Muscle layer of duodenum (tissue), 2 donors: ENCODE measurements at regions not wholly inside any gene's neighbourhood (a gene's known extent, or its start where the extent isn't known, plus 50 kb on each side); places are given as distances from the start of the nearest gene placed in this dataset.
"Not testable (repeated sequence)": the region's sequence is repeated elsewhere in the genome, so short reads cannot be mapped to it uniquely, and the experiment has no call there.

ENCODE experiments used
- H3K27ac ChIP-seq: one replicate; pipeline ENCODE4 v1.7.0; 2013; ENCODE audit warnings: mild to moderate bottlenecking, low read length
- H3K27me3 ChIP-seq: one replicate; pipeline ENCODE4 v1.7.0; 2013; ENCODE audit warnings: low read depth, mild to moderate bottlenecking, control low read depth, low read length
- H3K36me3 ChIP-seq, 2 donors: one replicate each; pipeline ENCODE4 v1.7.0; 2013; ENCODE audit warnings: low read length in 2 of 2, control low read depth in 1 of 2, mild to moderate bottlenecking in 1 of 2; ENCODE audit not compliant: insufficient read depth in 2 of 2, control insufficient read depth in 1 of 2
- H3K4me1 ChIP-seq, 2 donors: one replicate each; pipeline ENCODE4 v1.7.0; 2013; ENCODE audit warnings: low read length in 2 of 2, mild to moderate bottlenecking in 2 of 2, control low read depth in 1 of 2, moderate library complexity in 1 of 2; ENCODE audit not compliant: insufficient read depth in 2 of 2, control insufficient read depth in 1 of 2
- H3K4me3 ChIP-seq, 2 donors: one replicate each; pipeline ENCODE4 v1.7.0; 2013; ENCODE audit warnings: low read length in 2 of 2, low read depth in 1 of 2, mild to moderate bottlenecking in 1 of 2
- H3K9me3 ChIP-seq, 2 donors: one replicate each; pipeline ENCODE4 v1.7.0; 2013; ENCODE audit warnings: low read length in 2 of 2, control low read depth in 1 of 2, mild to moderate bottlenecking in 1 of 2; ENCODE audit not compliant: control insufficient read depth in 1 of 2
- donor health status: healthy.

DNA sequence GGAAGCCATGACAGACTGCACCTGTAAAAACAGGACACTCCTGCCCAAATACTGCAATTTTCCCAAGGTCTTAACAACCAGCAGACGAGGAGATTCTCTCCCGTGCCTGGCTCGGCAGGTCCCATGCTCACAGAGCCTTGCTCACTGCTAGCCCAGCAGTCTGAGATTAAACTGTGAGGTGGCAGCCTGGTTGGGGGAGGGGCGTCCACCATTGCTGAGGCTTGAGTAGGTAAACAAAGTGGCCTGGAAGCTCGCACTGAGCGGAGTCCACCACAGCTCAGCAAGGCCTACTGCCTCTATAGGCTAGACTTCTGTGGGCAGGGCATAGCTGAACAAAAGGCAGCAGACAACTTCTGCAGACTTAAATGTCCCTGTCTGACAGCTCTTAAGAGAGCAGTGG lies 80.3 kb downstream of the ANXA5 start:
- H3K4me1 ChIP-seq, H3K36me3 ChIP-seq, H3K9me3 ChIP-seq, H3K4me3 ChIP-seq, H3K27ac ChIP-seq, H3K27me3 ChIP-seq: not testable (repeated sequence)

DNA sequence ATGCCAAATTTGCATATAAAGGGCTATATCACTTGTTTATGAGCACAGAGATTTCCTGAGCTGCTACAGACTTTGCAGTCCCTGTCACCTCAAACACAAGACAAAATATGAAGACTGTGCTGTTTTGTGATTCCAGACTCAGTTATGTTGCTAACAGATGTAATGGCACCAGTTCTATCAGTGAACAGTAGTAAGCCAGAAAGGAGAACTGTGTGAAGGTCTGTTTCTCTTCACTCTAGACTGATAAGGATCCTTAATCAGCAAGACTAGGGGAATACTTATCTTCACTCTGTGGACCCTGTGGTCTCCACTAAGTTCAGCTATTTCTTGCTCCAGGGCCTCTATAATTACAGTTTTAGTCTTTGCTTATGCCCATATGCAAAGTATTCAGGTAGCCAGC lies 82.7 kb downstream of the ANXA5 start:
- Histone ChIP-seq H3K36me3 (no peaks in the 10 kb centered on the region), H3K27ac (no peak overlapping the region)

DNA sequence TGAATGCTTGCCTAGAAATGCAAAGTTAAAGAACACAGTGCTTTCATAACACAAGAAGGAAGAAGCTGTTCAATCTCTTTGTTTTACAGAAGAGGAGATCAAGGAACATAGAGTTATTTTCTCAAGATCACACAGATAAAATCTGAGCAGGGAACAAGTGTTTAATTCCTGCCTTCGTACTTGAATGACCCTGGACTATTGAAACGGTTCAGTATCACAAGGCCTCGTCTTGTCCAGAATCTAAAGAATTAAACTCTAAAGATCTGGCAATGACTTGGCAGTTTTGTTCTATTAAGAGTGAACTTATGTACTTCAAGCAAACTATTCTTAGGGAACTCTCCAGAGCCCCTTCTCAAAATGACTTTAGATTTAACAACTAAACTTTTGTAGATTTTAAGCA lies 97.7 kb downstream of the ANXA5 start:
- H3K4me1 ChIP-seq = no peaks in the 10 kb centered on the region
- H3K9me3 ChIP-seq = no peaks in the 10 kb centered on the region
- H3K27me3 ChIP-seq = no peaks in the 10 kb centered on the region
- no peak overlapping the region for H3K27ac ChIP-seq
- H3K4me3 ChIP-seq = no peak overlapping the region
- H3K36me3 ChIP-seq = no peaks in the 10 kb centered on the region

More for the DNA sequence above, 82.7 kb downstream of the ANXA5 start:
- Histone ChIP-seq H3K4me1 (no peaks in the 10 kb centered on the region), H3K4me3 (no peak overlapping the region), H3K27me3 (no peaks in the 10 kb centered on the region), H3K9me3 (no peaks in the 10 kb centered on the region)

DNA sequence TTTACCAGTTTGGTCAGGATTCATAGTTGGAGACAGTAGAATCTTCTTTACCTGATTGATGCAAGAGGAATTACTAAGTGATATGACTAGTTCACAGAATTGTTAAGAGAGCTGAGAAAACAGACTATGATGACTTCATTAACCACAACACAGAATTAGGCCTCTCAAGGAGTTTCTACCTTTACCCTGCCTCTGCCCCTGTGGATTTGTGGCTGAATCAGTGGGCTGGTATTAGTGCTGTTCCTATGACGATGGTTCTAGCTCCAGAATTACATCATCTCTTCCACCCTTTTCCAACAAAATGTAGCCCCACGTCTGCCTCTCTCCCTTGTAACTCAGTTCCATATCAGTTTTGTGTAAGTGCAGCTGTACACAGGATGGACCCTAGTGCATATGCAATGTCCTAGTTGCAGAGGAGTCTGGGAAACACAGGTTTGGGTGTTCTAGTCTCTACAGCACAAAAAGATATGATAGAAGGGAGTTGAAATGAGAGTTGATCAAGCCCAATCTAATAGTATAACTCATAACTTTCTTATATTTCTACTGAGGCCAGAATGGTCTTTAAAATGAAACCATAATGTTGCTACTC lies 99.3 kb downstream of the ANXA5 start:
- H3K9me3 ChIP-seq = no peaks in the 10 kb centered on the region
- H3K27ac ChIP-seq = no peak overlapping the region
- no peaks in the 10 kb centered on the region for H3K27me3 ChIP-seq
- H3K36me3 ChIP-seq = no peaks in the 10 kb centered on the region
- H3K4me1 ChIP-seq = no peaks in the 10 kb centered on the region
- H3K4me3 ChIP-seq = no peak overlapping the region

DNA sequence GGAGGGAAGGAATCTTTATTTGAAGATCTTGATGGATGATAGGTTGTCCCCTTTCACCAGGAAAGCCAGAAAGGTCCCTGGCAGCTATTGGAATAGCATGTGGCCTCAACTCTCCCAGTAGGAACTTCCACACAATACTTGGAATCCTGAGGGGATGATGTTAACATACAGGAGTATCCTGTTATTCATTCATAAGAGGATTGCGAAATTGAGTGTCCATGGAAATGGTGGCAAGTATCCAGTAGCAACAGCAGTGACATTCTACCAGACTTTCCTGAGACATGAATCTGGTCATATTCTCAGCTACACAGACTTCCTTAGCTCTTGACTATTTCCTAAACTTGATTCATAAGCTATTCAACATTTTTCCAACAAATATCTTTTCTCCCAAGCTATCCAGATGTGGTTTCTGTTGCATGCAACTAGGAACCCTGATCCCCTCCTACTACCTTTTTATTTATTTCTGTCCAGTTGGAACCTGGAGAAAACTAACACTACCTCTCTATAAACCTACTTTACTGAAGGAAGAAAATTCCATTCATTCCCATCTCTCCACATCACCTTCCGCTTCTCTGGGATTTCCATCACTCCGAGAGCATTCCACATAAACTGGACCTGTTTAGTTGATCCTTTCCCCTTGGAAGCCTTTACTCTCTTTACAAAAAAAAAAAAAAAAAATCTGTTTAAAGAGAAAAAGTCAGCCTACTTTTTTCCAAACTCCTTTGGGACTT lies 101.8 kb downstream of the ANXA5 start:
- Histone ChIP-seq H3K27ac (no peak overlapping the region), H3K4me1 (no peaks in the 10 kb centered on the region), H3K9me3 (no peaks in the 10 kb centered on the region), H3K27me3 (no peaks in the 10 kb centered on the region), H3K36me3 (no peaks in the 10 kb centered on the region), H3K4me3 (no peak overlapping the region)

DNA sequence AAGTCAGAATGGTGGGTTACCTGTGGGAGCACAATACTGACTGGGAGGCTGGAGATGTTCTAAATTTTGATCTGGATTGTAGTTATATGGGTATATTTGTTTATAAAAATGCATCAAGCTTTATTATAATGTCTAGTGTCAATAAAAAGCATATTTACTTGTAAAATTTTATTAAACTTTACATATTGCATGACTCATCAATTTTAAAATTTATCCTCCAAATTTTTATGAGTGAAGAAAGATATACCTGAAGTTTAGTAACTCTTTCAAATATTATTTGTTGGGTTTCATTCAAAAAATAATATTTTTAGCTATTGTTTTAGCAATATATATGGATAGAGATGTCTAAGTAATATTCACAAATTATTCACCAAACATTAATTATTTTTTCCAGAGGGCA lies 103.0 kb downstream of the ANXA5 start:
- H3K27ac ChIP-seq = no peak overlapping the region
- no peaks in the 10 kb centered on the region for H3K4me1 ChIP-seq
- H3K9me3 ChIP-seq = no peaks in the 10 kb centered on the region
- no peak overlapping the region for H3K4me3 ChIP-seq
- H3K27me3 ChIP-seq = no peaks in the 10 kb centered on the region
- no peaks in the 10 kb centered on the region for H3K36me3 ChIP-seq

DNA sequence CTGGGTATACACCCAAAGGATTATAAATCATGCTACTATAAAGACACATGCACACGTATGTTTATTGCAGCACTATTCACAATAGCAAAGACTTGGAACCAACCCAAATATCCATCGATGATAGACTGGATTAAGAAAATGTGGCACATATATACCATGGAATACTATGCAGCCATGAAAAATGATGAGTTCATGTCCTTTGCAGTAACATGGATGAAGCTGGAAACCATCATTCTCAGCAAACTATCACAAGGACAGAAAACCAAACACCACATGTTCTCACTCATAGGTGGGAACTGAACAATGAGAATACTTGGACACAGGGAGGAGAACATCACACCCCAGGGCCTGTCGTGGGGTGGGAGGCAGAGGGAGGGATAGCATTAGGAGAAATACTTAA lies 104.5 kb downstream of the ANXA5 start:
- not testable (repeated sequence) for H3K27me3 ChIP-seq, H3K4me1 ChIP-seq, H3K9me3 ChIP-seq, H3K4me3 ChIP-seq, H3K27ac ChIP-seq, H3K36me3 ChIP-seq

DNA sequence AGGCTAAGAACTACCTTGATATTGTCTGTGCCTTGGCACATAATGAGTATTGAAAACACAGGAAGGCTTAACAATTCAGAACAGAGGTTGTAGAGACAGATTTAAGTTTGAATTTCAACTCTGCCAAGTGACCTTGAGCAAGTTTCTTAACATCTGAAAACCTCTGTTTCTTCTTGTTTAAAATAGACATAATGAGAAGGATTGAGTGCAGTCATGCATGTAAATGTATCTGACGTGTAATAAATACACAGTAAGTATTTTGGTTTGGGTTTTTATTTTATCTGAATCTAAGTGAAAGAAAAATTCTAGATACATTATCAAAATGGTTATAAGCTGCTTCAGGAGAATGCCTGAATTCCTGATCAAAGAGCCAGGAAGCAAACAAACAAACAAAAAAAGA lies 111.9 kb downstream of the ANXA5 start:
- Histone ChIP-seq H3K27me3 (no peaks in the 10 kb centered on the region), H3K9me3 (no peaks in the 10 kb centered on the region), H3K4me3 (no peak overlapping the region), H3K36me3 (no peaks in the 10 kb centered on the region), H3K27ac (no peak overlapping the region), H3K4me1 (no peaks in the 10 kb centered on the region)

DNA sequence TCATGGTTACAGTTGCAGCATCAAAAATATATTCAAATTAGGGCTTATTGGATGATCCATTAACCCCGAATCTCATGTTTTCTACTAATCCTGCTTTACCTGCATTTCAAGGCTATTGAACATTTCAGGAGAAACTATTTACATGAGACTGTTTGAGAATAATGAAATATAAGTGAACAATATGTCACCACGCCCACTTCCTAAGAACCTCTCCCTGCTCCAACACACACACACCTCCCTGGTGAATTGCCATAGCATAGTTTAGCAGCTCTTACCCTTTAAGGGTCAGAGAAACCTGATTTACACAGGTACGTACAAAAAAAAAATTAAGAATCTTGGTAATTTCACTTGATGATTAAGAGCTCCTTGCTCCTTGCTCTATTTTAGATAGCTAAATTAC lies 113.4 kb downstream of the ANXA5 start:
- Histone ChIP-seq H3K36me3 (no peaks in the 10 kb centered on the region), H3K27ac (no peak overlapping the region), H3K9me3 (no peaks in the 10 kb centered on the region), H3K4me1 (no peaks in the 10 kb centered on the region), H3K27me3 (no peaks in the 10 kb centered on the region), H3K4me3 (no peak overlapping the region)

DNA sequence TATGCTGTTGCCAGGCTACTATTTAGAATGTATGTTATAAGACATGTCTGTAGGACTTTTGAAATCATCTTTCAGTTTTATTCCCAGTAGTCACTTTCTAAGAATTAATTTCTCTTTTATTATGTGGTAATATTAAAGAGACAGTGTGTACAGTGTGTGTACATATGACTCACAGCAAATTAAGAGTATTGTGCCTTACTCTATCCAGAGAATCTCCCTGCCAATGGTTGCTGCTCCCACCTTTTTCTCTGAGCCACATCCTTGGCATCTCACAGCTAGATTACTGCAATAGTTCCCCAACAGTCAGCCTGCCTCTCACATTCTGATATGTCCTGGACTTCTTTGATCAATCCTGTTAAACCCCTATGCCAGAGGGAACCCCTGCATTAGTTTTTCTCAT lies 114.5 kb downstream of the ANXA5 start:
- H3K36me3 ChIP-seq = no peaks in the 10 kb centered on the region
- no peak overlapping the region for H3K4me3 ChIP-seq
- H3K27ac ChIP-seq = no peak overlapping the region
- H3K4me1 ChIP-seq = no peaks in the 10 kb centered on the region
- H3K27me3 ChIP-seq = no peaks in the 10 kb centered on the region
- H3K9me3 ChIP-seq = no peaks in the 10 kb centered on the region

DNA sequence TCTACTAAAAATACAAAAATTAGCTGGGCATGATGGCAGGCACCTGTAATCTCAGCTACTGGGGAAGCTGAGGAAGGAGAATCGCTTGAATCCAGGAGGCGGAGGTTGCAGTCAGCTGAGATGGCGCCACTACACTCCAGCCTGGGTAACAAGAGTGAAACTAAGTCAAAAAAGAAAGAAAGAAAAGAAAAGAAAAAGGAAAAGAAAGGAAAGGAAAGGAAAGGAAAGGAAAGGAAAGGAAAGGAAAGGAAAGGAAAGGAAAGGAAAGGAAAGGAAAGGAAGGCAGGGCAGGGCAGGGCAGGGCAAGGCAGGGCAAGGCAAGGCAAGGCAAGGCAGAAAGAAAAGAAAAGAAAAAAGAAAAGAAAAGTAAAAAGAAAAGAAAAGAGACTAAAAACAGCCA lies 121.4 kb downstream of the ANXA5 start:
- not testable (repeated sequence) for H3K27ac ChIP-seq, H3K36me3 ChIP-seq, H3K4me3 ChIP-seq, H3K4me1 ChIP-seq, H3K27me3 ChIP-seq, H3K9me3 ChIP-seq

DNA sequence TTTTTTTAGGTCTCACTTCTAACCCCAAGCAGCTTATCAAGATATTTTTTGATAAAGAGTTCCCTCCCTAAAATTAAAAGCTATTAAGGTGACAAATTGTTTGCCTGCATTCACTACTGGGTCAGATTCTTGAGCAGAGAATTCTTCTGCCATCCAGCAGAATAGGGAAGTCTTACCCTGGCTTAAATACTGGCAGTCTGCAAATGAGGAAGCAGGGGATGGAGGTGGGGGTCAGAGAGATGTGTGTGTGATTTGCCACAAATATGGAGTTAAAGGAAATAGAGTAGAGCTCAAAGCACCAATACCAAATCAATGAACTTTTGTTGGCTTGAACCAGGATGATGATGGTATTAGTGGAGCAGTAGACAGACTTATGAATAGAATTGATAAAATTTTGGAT lies 122.2 kb downstream of the ANXA5 start:
- Histone ChIP-seq H3K27me3 (no peaks in the 10 kb centered on the region), H3K9me3 (no peaks in the 10 kb centered on the region), H3K36me3 (no peaks in the 10 kb centered on the region), H3K27ac (no peak overlapping the region), H3K4me1 (no peaks in the 10 kb centered on the region), H3K4me3 (no peak overlapping the region)
